A673 (cell line): ENCODE measurements at regions not wholly inside any gene's neighbourhood (a gene's known extent, or its start where the extent isn't known, plus 50 kb on each side); places are given as distances from the start of the nearest gene placed in this dataset.

ENCODE experiments used
- BruUV-seq: library from RNA; stranded (reverse); fragments of 400-500 nt; replicated peaks from 2 replicates; lab custom pipeline; 2021; lab: Mats Ljungman, UMichigan
- CTCF ChIA-PET: fragments of 300-600 bp; sonication (Branson Sonifier 250); formaldehyde crosslinking; loops from one replicate; lab custom pipeline; 2022; ENCODE audit warnings: antibody characterized with exemption; lab: Charles Lee
- POLR2A ChIA-PET: fragments of 300-600 bp; sonication (Branson Sonifier 250); formaldehyde crosslinking; loops from one replicate; lab custom pipeline; 2022; ENCODE audit warnings: antibody characterized with exemption; ENCODE audit not compliant: low non-redundant PET; lab: Charles Lee
- DNase-seq: peaks from one replicate; pipeline ENCODE4 v3.0.0-alpha.2; 2015; ENCODE audit warnings: low spot score
- H3K27ac ChIP-seq: fragments of 200-600 bp; sonication (generic); 2 replicates; pipeline ENCODE4 v1.5.1; 2016; ENCODE audit warnings: mixed run types, low read depth, mild to moderate bottlenecking, mixed read lengths, antibody characterized with exemption, low read length; ENCODE audit not compliant: poor library complexity, severe bottlenecking
- H3K27me3 ChIP-seq: fragments of 200-600 bp; sonication (generic); replicated peaks from 2 replicates; pipeline ENCODE4 v1.6.1; 2017; ENCODE audit warnings: mixed run types, low read depth, mild to moderate bottlenecking, mixed read lengths, antibody characterized with exemption, low read length; ENCODE audit not compliant: insufficient read depth, poor library complexity
- H3K36me3 ChIP-seq: fragments of 200-600 bp; sonication (generic); 2 replicates; pipeline ENCODE4 v1.6.1; 2016; ENCODE audit warnings: mixed run types, mild to moderate bottlenecking, mixed read lengths, antibody characterized with exemption, low read length; ENCODE audit not compliant: insufficient read depth, poor library complexity, severe bottlenecking
- H3K4me1 ChIP-seq: fragments of 200-600 bp; sonication (generic); 2 replicates; pipeline ENCODE4 v1.6.1; 2017; ENCODE audit warnings: mixed run types, mild to moderate bottlenecking, mixed read lengths, antibody characterized with exemption, low read length; ENCODE audit not compliant: insufficient read depth, poor library complexity, severe bottlenecking
- H3K4me3 ChIP-seq: fragments of 200-600 bp; sonication (generic); 2 replicates; pipeline ENCODE4 v1.5.1; 2016; ENCODE audit warnings: low read depth, mixed run types, mild to moderate bottlenecking, mixed read lengths, low read length; ENCODE audit not compliant: poor library complexity, severe bottlenecking
- H3K9me3 ChIP-seq: fragments of 200-600 bp; sonication (generic); 2 replicates; pipeline ENCODE4 v1.6.1; 2016; ENCODE audit warnings: mixed run types, low read depth, mild to moderate bottlenecking, mixed read lengths, antibody characterized with exemption, low read length; ENCODE audit not compliant: poor library complexity, severe bottlenecking
- CTCF ChIP-seq: fragments of 300-800, 200-600 bp; sonication (generic); conservative IDR thresholded peaks from 2 replicates; pipeline ENCODE4 v1.5.1; 2017; ENCODE audit warnings: low read depth, mild to moderate bottlenecking, antibody characterized with exemption, low read length, moderate library complexity, mixed read lengths
- EZH2 ChIP-seq: fragments of 200-600 bp; sonication (generic); IDR thresholded peaks from 2 replicates; pipeline ENCODE4 v1.6.1; 2017; ENCODE audit warnings: borderline replicate concordance, low read depth, mild to moderate bottlenecking, mixed read lengths, antibody characterized with exemption, low read length; ENCODE audit not compliant: poor library complexity, severe bottlenecking
- intact Hi-C: fragments of 100-400 bp; cut with micrococcal nuclease; formaldehyde crosslinking; loops from one replicate; pipeline ENCODE4 v1.10.0; 2022; ENCODE audit not compliant: unreplicated experiment

- TF ChIP-seq EZH2: no peak
- TF ChIP-seq CTCF: no peak
- H3K9me3 ChIP-seq: no peaks in the 10 kb centered on the region
- BruUV-seq: no TSS peak
- intact Hi-C loops: no loop called here
- no peaks in the 10 kb centered on the region for H3K27me3 ChIP-seq
- no peak overlapping the region for H3K27ac ChIP-seq
- no peaks in the 10 kb centered on the region for H3K36me3 ChIP-seq
- H3K4me3 ChIP-seq: no peak overlapping the region
- H3K4me1 ChIP-seq: no peaks in the 10 kb centered on the region
- ChIA-PET CTCF (no interaction called here), POLR2A (no interaction called here)
- DNase-seq: no peak
Observed at GRCh38 chr2:236711440-236711839, 141.8 kb downstream of the ACKR3 start.

- Histone ChIP-seq H3K4me3 (no peak overlapping the region), H3K4me1 (no peaks in the 10 kb centered on the region), H3K9me3 (no peaks in the 10 kb centered on the region), H3K27ac (no peak overlapping the region), H3K27me3 (no peaks in the 10 kb centered on the region), H3K36me3 (no peaks in the 10 kb centered on the region)
- ChIA-PET POLR2A (no interaction called here), CTCF (no interaction called here)
- no peak for DNase-seq
- TF ChIP-seq EZH2: no peak
- BruUV-seq: no TSS peak
- intact Hi-C loops: no loop called here
Observed at GRCh38 chr2:236712304-236712703, 142.7 kb downstream of the ACKR3 start.

GRCh38 chr2:236712961-236713673, 143.5 kb downstream of the ACKR3 start:
- TF ChIP-seq EZH2 (no peak), CTCF (no peak)
- Histone ChIP-seq H3K4me3 (no peak overlapping the region), H3K4me1 (no peaks in the 10 kb centered on the region), H3K27ac (no peak overlapping the region), H3K27me3 (no peaks in the 10 kb centered on the region), H3K36me3 (no peaks in the 10 kb centered on the region), H3K9me3 (no peaks in the 10 kb centered on the region)
- intact Hi-C loops: no loop called here
- POLR2A ChIA-PET: no interaction called here
- no peak for DNase-seq
- CTCF ChIA-PET: no interaction called here
- no TSS peak for BruUV-seq

- H3K4me3 ChIP-seq: no peak overlapping the region
- no peak for DNase-seq
- no TSS peak for BruUV-seq
- no peaks in the 10 kb centered on the region for H3K27me3 ChIP-seq
- POLR2A ChIA-PET: no interaction called here
- CTCF ChIA-PET: no interaction called here
- no peak for TF ChIP-seq CTCF
- no peak for TF ChIP-seq EZH2
- no peaks in the 10 kb centered on the region for H3K9me3 ChIP-seq
- H3K36me3 ChIP-seq: no peaks in the 10 kb centered on the region
- intact Hi-C loops: no loop called here
- no peak overlapping the region for H3K27ac ChIP-seq
- H3K4me1 ChIP-seq: no peaks in the 10 kb centered on the region
Observed at GRCh38 chr2:236714080-236714479, 144.5 kb downstream of the ACKR3 start.
